Thymus (tissue), 11 donors: ENCODE measurements at regions not wholly inside any gene's neighbourhood (a gene's known extent, or its start where the extent isn't known, plus 50 kb on each side); places are given as distances from the start of the nearest gene placed in this dataset.

Experiments
- DNase-seq, 9 donors: peaks; one replicate each; pipeline ENCODE4 v3.0.0-alpha.2; 2013; ENCODE audit warnings: low spot score in 9 of 9, low read depth in 6 of 9, missing footprints in 1 of 9
- H3K27ac ChIP-seq, 2 donors: one replicate each; pipeline ENCODE4 v1.5.1; 2013; ENCODE audit warnings: control low read depth in 1 of 2, low read depth in 1 of 2, low read length in 1 of 2, mild to moderate bottlenecking in 1 of 2, moderate library complexity in 1 of 2
- H3K27me3 ChIP-seq, 2 donors: one replicate each; pipeline ENCODE4 v1.5.1; 2013; ENCODE audit warnings: low read length in 1 of 2; ENCODE audit not compliant: control insufficient read depth in 2 of 2, insufficient read depth in 1 of 2
- H3K36me3 ChIP-seq, 2 donors: one replicate each; pipeline ENCODE4 v1.5.1; 2013; ENCODE audit warnings: low read length in 1 of 2, mild to moderate bottlenecking in 1 of 2, moderate library complexity in 1 of 2; ENCODE audit not compliant: control insufficient read depth in 2 of 2, insufficient read depth in 2 of 2
- H3K4me1 ChIP-seq, 2 donors: one replicate each; pipeline ENCODE4 v1.5.1; 2013; ENCODE audit warnings: low read length in 2 of 2; ENCODE audit not compliant: control insufficient read depth in 2 of 2, insufficient read depth in 2 of 2
- H3K4me3 ChIP-seq, 2 donors: one replicate each; pipeline ENCODE4 v1.5.1; 2013; ENCODE audit warnings: low read length in 2 of 2, control low read depth in 1 of 2, mild to moderate bottlenecking in 1 of 2
- H3K9me3 ChIP-seq, 2 donors: one replicate each; pipeline ENCODE4 v1.5.1; 2013; ENCODE audit warnings: low read length in 1 of 2, mild to moderate bottlenecking in 1 of 2; ENCODE audit not compliant: control insufficient read depth in 2 of 2, insufficient read depth in 1 of 2
- WGBS: extraction: QIAGEN DNeasy Blood & Tissue Kit; methylation state at CpG from one replicate; pipeline ENCODE4 v1.1.7; 2013; 5-methylcytosine and 5-hydroxymethylcytosine counted together
- donor health status: healthy.

DNA sequence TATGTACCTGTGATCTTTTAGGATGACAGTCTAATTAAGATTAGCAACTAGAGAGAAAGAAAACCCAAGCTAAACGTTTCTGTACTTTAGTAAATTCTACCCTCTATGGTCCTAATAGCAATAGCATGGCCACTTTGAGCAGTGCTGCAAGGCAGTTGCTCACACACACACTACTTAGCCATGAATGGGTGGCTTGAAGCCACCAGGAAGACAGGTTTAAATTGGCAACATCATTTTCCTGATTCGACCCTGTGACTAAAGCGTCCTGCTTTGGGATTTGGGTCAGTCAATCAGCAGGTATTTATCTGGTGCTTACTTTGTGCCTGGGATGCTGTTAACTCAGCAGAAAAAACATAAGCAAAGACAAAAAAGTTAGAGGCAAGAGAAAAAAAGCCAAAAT lies 150.6 kb downstream of the ARRDC3 start:
- no peak for DNase-seq
- WGBS, result 95% methylated on average over 3 of the region's 3 CpGs
- no peaks in the 10 kb centered on the region for H3K36me3 ChIP-seq
- H3K27me3 ChIP-seq, result no peaks in the 10 kb centered on the region
- no peak overlapping the region for H3K27ac ChIP-seq
- no peak overlapping the region for H3K4me3 ChIP-seq
- peaks cover 0 to 7% of the 10 kb centered on the region in 2 donors for H3K9me3 ChIP-seq
- no peaks in the 10 kb centered on the region for H3K4me1 ChIP-seq

DNA sequence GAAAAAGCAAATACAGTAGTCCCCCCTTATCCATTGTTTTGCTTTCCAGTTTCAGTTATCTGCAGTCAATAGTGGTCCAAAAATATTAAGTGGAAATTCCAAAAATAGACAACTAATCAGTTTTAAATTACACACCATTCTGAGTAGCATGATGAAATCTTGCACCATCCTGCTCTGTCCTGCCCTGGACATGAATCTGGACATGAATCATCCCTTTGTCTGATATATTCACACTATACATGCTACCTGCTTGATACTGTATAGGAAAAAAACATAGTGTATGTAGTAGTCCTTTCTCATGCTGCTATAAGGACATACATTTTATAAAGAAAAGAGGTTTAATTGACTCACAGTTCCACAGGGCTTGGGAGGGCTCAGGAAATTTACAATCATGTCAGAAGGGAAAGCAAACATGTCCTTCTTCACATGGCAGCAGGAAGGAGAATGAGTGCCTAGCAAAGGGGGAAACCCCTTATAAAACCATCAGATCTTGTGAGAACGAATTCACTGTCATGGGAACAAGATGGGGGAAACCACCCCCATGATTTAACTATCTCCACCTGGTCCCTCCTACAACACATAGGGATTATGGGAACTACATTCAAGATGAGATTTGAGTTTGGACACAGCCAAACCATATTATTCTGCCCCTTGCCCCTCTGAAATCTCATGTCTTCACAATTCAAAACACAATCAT lies 153.9 kb downstream of the ARRDC3 start:
- H3K4me3 ChIP-seq, result no peak overlapping the region
- H3K27ac ChIP-seq, result no peak overlapping the region
- 98% methylated on average over 1 of the region's 1 CpG for WGBS
- no peak for DNase-seq
- H3K36me3 ChIP-seq, result no peaks in the 10 kb centered on the region
- no peaks in the 10 kb centered on the region for H3K4me1 ChIP-seq
- H3K27me3 ChIP-seq, result no peaks in the 10 kb centered on the region
- H3K9me3 ChIP-seq, result peaks cover 0 to 7% of the 10 kb centered on the region in 2 donors

DNA sequence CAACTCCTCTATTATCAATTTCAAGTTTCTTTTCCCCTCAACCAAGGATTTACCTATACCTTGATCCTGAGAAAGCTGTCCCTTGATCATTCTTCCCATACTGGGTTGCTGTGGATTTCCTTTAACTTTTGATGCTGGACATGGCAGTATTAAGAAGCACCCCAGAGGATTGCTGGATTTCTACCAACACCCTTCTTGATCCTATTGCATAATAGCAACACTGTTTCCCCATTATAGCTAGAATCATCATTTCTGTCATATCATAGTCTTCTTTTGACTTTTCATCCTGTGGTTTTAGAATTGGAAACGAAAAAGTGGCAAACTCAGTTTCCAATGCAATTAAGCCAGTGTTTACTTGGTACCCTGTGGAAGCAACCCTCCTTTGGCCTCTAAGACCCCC lies 154.9 kb downstream of the ARRDC3 start:
- no peak overlapping the region for H3K4me3 ChIP-seq
- H3K36me3 ChIP-seq, result no peaks in the 10 kb centered on the region
- peaks cover 0 to 7% of the 10 kb centered on the region in 2 donors for H3K9me3 ChIP-seq
- no peaks in the 10 kb centered on the region for H3K4me1 ChIP-seq
- no peak overlapping the region for H3K27ac ChIP-seq
- no peak for DNase-seq
- no peaks in the 10 kb centered on the region for H3K27me3 ChIP-seq
- WGBS, result 96% methylated on average over 1 of the region's 1 CpG

DNA sequence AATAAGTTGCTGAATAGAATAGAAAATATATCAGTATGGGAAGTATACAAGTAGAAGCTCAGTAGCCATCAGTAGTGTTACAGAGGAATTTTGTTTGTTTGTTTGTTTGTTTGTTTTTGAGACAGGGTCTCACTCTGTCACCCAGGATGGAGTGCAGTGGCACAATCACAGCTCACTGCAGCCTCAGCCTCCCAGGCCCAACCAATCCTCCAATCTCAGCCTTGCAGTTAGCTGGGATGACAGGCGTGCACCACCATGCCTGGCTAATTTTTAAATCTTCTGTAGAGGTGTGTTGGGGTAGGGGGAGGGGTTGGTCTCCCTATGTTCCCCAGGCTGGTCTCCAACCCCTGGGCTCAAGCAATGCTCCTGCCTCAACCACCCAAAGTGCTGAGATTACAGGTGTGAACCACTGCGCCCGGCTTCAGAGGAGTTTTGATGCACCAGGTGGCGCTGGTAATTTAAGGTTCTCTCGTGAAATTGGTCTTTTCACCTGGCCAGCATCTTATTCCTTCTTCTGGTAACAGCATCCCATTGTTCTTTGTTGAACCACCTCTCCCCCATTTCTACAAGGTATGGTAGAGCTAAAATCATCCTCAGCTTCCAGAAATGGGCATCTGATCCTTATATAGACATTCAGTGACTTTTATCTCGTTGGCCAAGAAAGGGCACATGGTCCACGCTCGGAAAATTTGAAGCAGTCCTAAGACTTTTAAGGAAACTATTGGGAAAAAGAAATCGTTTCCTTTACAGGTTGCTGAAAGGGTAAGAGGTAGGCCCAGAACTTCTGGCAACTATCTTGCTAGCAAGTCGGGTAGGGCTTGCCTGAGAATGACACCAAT lies 157.1 kb downstream of the ARRDC3 start:
- 84% methylated on average over 10 of the region's 10 CpGs for WGBS

DNA sequence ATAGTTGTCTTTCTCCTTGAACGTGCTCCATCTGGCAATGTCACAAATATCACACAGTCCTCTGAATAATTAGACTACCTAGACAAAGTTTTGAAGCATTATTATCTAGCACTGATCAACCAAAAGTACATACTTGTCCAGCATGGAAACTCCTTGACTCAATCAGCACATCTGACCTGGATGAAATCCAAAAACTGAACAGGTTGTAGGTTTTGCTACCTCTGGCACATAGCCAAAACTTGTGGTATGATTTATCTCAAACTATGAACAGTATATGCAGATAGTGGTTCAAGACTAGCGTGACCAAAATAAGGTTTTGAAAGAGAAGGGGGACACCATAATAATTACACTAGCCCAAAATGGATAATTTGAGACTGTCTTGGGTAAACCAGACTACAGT lies 158.1 kb downstream of the ARRDC3 start:
- WGBS, result 86% methylated on average over 2 of the region's 2 CpGs
- peaks cover 0 to 2% of the 10 kb centered on the region in 2 donors for H3K9me3 ChIP-seq
- H3K4me3 ChIP-seq, result no peak overlapping the region
- no peak for DNase-seq
- H3K4me1 ChIP-seq, result no peaks in the 10 kb centered on the region
- H3K27me3 ChIP-seq, result no peaks in the 10 kb centered on the region
- H3K27ac ChIP-seq, result no peak overlapping the region
- H3K36me3 ChIP-seq, result no peaks in the 10 kb centered on the region

More for the DNA sequence above, 157.1 kb downstream of the ARRDC3 start:
- H3K4me1 ChIP-seq, result no peaks in the 10 kb centered on the region
- H3K27ac ChIP-seq, result no peak overlapping the region
- H3K4me3 ChIP-seq, result no peak overlapping the region
- peak; percentile 18 to 77 (median 42) for DNase-seq
- peaks cover 0 to 7% of the 10 kb centered on the region in 2 donors for H3K9me3 ChIP-seq
- no peaks in the 10 kb centered on the region for H3K27me3 ChIP-seq
- H3K36me3 ChIP-seq, result no peaks in the 10 kb centered on the region

DNA sequence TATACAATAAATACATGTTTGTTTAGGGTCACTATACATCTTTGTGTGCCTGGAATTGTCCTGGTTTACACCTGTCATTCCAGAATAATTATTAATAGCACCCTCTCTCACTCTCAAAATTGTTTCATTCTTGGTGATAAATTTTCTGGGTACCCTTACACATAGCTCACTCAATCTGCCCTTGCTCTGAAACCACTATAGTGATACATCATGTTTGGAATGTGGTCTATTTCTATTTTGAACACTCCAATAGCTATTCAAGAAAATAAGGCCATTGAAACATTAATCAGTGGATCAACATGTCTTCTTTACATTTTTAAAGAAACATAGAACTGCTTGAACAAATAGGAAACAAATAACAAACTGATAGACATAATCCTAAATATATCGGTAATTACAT lies 158.7 kb downstream of the ARRDC3 start:
- WGBS, result 96% methylated on average over 1 of the region's 1 CpG
- DNase-seq, result no peak
- H3K27me3 ChIP-seq, result no peaks in the 10 kb centered on the region
- no peaks in the 10 kb centered on the region for H3K36me3 ChIP-seq
- no peak overlapping the region for H3K4me3 ChIP-seq
- no peak overlapping the region for H3K27ac ChIP-seq
- no peaks in the 10 kb centered on the region for H3K9me3 ChIP-seq
- no peaks in the 10 kb centered on the region for H3K4me1 ChIP-seq

DNA sequence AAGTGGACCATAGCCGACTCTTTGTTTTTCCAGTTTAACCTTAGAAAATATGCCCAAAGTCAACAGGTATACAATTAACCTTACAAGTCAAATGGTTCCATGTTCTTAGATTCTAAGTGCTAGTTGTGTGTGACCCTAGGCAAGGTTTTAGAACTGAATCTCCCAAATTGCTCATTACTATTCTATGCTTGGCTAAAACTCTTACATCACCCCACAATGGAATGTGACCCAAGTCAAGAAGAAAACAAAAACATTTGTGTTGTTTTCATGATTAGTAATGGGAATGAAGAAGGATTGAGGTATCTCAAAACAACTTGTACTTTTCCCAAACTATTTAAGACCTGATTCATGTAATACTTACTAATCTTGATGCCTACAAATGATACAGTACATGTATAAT lies 159.2 kb downstream of the ARRDC3 start:
- no peak for DNase-seq
- WGBS, result 100% methylated on average over 1 of the region's 1 CpG
- H3K4me3 ChIP-seq, result no peak overlapping the region
- no peaks in the 10 kb centered on the region for H3K9me3 ChIP-seq
- H3K27me3 ChIP-seq, result no peaks in the 10 kb centered on the region
- no peaks in the 10 kb centered on the region for H3K36me3 ChIP-seq
- H3K4me1 ChIP-seq, result no peaks in the 10 kb centered on the region
- H3K27ac ChIP-seq, result no peak overlapping the region

DNA sequence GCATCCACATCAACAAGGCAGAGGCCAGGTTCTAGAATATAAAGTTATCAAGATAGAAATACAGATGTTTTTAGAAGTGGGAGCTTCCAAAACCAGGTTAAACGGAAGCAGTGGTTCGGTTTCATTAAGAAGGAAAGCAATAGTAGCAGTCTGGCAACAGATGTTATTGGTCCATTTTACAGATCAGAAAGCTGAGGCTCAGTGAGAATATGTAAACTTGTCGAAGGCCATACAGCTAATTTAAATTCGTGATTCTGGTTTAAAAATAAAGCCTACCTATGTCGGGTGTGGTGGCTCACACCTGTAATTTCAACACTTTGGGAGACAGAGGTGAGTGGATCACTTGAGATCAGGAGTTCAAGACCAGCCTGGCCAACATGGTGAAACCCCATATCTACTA lies 160.6 kb downstream of the ARRDC3 start:
- DNase-seq, result no peak
- no peak overlapping the region for H3K4me3 ChIP-seq
- WGBS, result 97% methylated on average over 5 of the region's 5 CpGs
- H3K36me3 ChIP-seq, result no peaks in the 10 kb centered on the region
- H3K27ac ChIP-seq, result no peak overlapping the region
- no peaks in the 10 kb centered on the region for H3K4me1 ChIP-seq
- H3K9me3 ChIP-seq, result no peaks in the 10 kb centered on the region
- no peaks in the 10 kb centered on the region for H3K27me3 ChIP-seq

DNA sequence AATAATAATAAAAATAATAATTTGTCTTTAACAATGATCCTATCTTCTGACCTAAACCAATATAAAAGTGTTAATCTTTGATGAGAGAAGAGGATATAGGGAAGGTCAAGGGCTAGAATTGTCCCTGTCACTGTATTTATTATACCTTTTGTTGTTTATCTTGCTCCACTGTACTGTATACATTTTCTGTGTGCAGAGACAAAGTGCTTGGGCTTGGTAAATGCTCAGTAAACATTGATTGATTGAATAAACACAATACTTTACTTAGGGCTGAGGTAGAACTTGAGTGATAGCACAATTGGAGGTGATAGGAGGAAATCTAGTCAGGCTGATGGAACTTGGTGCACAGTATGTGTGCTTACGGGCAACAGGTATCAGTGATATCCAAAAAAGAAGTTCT lies 161.2 kb downstream of the ARRDC3 start:
- WGBS, result 98% methylated on average over 1 of the region's 1 CpG
- H3K4me1 ChIP-seq, result no peaks in the 10 kb centered on the region
- H3K27ac ChIP-seq, result no peak overlapping the region
- DNase-seq, result no peak
- no peak overlapping the region for H3K4me3 ChIP-seq
- no peaks in the 10 kb centered on the region for H3K27me3 ChIP-seq
- no peaks in the 10 kb centered on the region for H3K36me3 ChIP-seq
- no peaks in the 10 kb centered on the region for H3K9me3 ChIP-seq
